ENCODE measurements at regions not wholly inside any gene's neighbourhood (a gene's known extent, or its start where the extent isn't known, plus 50 kb on each side); places are given as distances from the start of the nearest gene placed in this dataset.

DNA sequence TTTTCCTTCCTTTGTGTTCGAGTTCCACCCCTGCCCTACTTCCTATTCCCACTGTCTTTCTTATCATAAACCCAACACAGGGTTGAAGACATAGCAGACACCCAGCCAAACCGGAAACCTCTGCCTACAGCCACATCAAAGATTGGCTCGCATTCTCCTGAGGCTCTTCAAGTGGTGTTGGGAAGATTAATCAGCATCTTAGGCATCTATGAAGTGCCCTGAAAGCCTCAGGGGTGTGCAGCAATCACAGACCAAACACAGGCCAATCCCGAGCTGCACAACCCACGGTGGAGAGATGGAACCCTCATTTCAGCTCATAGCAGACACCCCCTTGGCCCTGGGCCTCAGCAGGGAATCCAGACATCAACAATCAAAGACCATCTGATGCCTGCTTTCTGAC is 255.9 kb downstream of the XXYLT1 start:
- Histone ChIP-seq H4K91ac (ENCODE audit: low read length) (no peak overlapping the region), H4K8ac (ENCODE audit: low read length) (no peak overlapping the region), H3K4ac (ENCODE audit: low read depth in 1 of 2, low read length in 2 of 2) (no peak overlapping the region), H3K36me3 (ENCODE audit: control insufficient read depth in 1 of 2, insufficient read depth in 2 of 2, low read depth in 1 of 2, low read length in 2 of 2) (no peaks in the 10 kb centered on the region), H3K4me3 (ENCODE audit: insufficient read depth in 1 of 2, low read depth in 1 of 2, low read length in 2 of 2) (no peak overlapping the region), H2BK5ac (ENCODE audit: low read depth, low read length, poor library complexity, severe bottlenecking) (no peak overlapping the region), H3K9me3 (ENCODE audit: control insufficient read depth, low read length) (peaks cover 5% of the 10 kb centered on the region), H3K14ac (ENCODE audit: low read length in 2 of 2) (no peak overlapping the region), H2AK5ac (ENCODE audit: low read length, severe bottlenecking) (no peak overlapping the region), H3K18ac (ENCODE audit: low read depth in 1 of 2, low read length in 2 of 2) (no peak overlapping the region), H2BK15ac (ENCODE audit: low read depth, poor library complexity, severe bottlenecking) (no peak overlapping the region), H2BK12ac (ENCODE audit: low read length in 2 of 2) (no peak overlapping the region), H3K27me3 (ENCODE audit: control insufficient read depth in 1 of 2, insufficient read depth in 1 of 2, low read length in 2 of 2) (peaks cover 74 to 82% of the 10 kb centered on the region in 2 experiments), H3K4me2 (ENCODE audit: low read length, poor library complexity, severe bottlenecking) (no peak overlapping the region), H3K4me1 (ENCODE audit: control insufficient read depth, insufficient read depth, low read depth, low read length) (no peaks in the 10 kb centered on the region), H3K9ac (ENCODE audit: low read length) (no peak overlapping the region), H3K27ac (ENCODE audit: low read length, poor library complexity, severe bottlenecking) (no peak overlapping the region), H2AFZ (ENCODE audit: low read depth, low read length) (no peak overlapping the region), H3K23ac (ENCODE audit: low read length in 2 of 2) (no peak overlapping the region), H2BK120ac (ENCODE audit: low read depth, low read length) (no peak overlapping the region), H3K79me1 (replicated peaks; ENCODE audit: low read length, poor library complexity, severe bottlenecking) (no peaks in the 10 kb centered on the region)
- peak; percentile 24 for DNase-seq
- 65% methylated on average over 5 of the region's 5 CpGs for WGBS

DNA sequence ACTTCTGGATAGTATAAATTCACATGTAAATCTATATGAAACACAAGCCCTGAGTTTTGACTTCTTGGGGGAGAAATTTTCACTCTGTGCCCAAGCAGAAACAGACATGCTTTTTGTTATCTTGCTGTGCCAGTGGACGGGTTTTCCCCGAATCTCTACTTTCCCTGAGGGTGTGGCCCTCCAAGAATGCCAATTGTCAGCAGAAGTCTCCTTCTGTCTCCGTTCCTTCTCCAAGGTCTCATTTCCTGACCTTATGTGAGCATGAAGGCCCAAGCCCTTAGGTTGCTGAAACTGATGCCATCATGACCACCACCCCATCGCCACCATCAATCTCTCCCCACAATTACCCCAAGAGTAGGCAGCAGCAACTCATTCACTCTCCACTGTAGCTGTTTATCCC is 253.8 kb downstream of the XXYLT1 start:
- H3K9me3 ChIP-seq (ENCODE audit: control insufficient read depth, low read length), result peaks cover 8% of the 10 kb centered on the region
- H3K23ac ChIP-seq (ENCODE audit: low read length in 2 of 2), result no peak overlapping the region
- H3K9ac ChIP-seq (ENCODE audit: low read length), result no peak overlapping the region
- no peak overlapping the region for H3K4me3 ChIP-seq (ENCODE audit: insufficient read depth in 1 of 2, low read depth in 1 of 2, low read length in 2 of 2)
- no peak overlapping the region for H2BK15ac ChIP-seq (ENCODE audit: low read depth, poor library complexity, severe bottlenecking)
- peaks cover 81 to 84% of the 10 kb centered on the region in 2 experiments for H3K27me3 ChIP-seq (ENCODE audit: control insufficient read depth in 1 of 2, insufficient read depth in 1 of 2, low read length in 2 of 2)
- H3K27ac ChIP-seq (ENCODE audit: low read length, poor library complexity, severe bottlenecking), result no peak overlapping the region
- no peak overlapping the region for H3K14ac ChIP-seq (ENCODE audit: low read length in 2 of 2)
- H2AFZ ChIP-seq (ENCODE audit: low read depth, low read length), result no peak overlapping the region
- no peak for DNase-seq
- H4K91ac ChIP-seq (ENCODE audit: low read length), result no peak overlapping the region
- H2BK120ac ChIP-seq (ENCODE audit: low read depth, low read length), result no peak overlapping the region
- no peak overlapping the region for H3K18ac ChIP-seq (ENCODE audit: low read depth in 1 of 2, low read length in 2 of 2)
- 88% methylated on average over 4 of the region's 4 CpGs for WGBS
- H4K8ac ChIP-seq (ENCODE audit: low read length), result no peak overlapping the region
- H2BK5ac ChIP-seq (ENCODE audit: low read depth, low read length, poor library complexity, severe bottlenecking), result no peak overlapping the region
- H3K4me2 ChIP-seq (ENCODE audit: low read length, poor library complexity, severe bottlenecking), result no peak overlapping the region
- H2BK12ac ChIP-seq (ENCODE audit: low read length in 2 of 2), result no peak overlapping the region
- H2AK5ac ChIP-seq (ENCODE audit: low read length, severe bottlenecking), result no peak overlapping the region
- H3K36me3 ChIP-seq (ENCODE audit: control insufficient read depth in 1 of 2, insufficient read depth in 2 of 2, low read depth in 1 of 2, low read length in 2 of 2), result no peaks in the 10 kb centered on the region
- no peaks in the 10 kb centered on the region for H3K4me1 ChIP-seq (ENCODE audit: control insufficient read depth, insufficient read depth, low read depth, low read length)
- H3K79me1 ChIP-seq (replicated peaks; ENCODE audit: low read length, poor library complexity, severe bottlenecking), result no peaks in the 10 kb centered on the region
- H3K4ac ChIP-seq (ENCODE audit: low read depth in 1 of 2, low read length in 2 of 2), result no peak overlapping the region

Measured in mesenchymal stem cell (in vitro differentiated cells and primary cell).